WTC11 (cell line): ENCODE measurements at regions not wholly inside any gene's neighbourhood (a gene's known extent, or its start where the extent isn't known, plus 50 kb on each side); places are given as distances from the start of the nearest gene placed in this dataset.

Source experiments
- ATAC-seq: fragments of 200-7000 bp; cut with Tn5 transposase; 2 replicates; pipeline ENCODE4 v1.10.0; 2021; ENCODE audit warnings: mild to moderate bottlenecking, moderate library complexity
- CTCF ChIA-PET: fragments of 300-600 bp; sonication (Branson Sonifier 250); formaldehyde crosslinking; loops from one replicate; lab custom pipeline; 2021; ENCODE audit warnings: antibody characterized with exemption; lab: Charles Lee
- POLR2A ChIA-PET: fragments of 350-600 bp; sonication (Branson Sonifier 250); formaldehyde crosslinking; loops from one replicate; lab custom pipeline; 2021; ENCODE audit warnings: antibody characterized with exemption; lab: Charles Lee
- DNase-seq: peaks from one replicate; pipeline ENCODE4 v3.0.0; 2021; ENCODE audit warnings: low spot score
- H3K27ac Mint-ChIP-seq: 2 replicates; pipeline ENCODE4 v1.8.0; 2021; ENCODE audit warnings: mixed read lengths
- H3K27me3 Mint-ChIP-seq: 2 replicates; pipeline ENCODE4 v1.8.0; 2021; ENCODE audit warnings: low read depth, mild to moderate bottlenecking, moderate library complexity, mixed read lengths
- H3K36me3 Mint-ChIP-seq: 2 replicates; pipeline ENCODE4 v1.8.0; 2021; ENCODE audit warnings: mixed read lengths
- H3K4me1 Mint-ChIP-seq: 2 replicates; pipeline ENCODE4 v1.8.0; 2022; ENCODE audit warnings: mixed read lengths
- H3K4me3 Mint-ChIP-seq: 2 replicates; pipeline ENCODE4 v1.8.0; 2021; ENCODE audit warnings: mild to moderate bottlenecking, moderate library complexity, mixed read lengths
- H3K9me3 Mint-ChIP-seq: 2 replicates; pipeline ENCODE4 v1.8.0; 2021; ENCODE audit warnings: mixed read lengths
- CREB1 ChIP-seq: sonication (generic); formaldehyde crosslinking; IDR thresholded peaks from 2 replicates; pipeline ENCODE4 v1.8.0; 2023; ENCODE audit warnings: mild to moderate bottlenecking, missing genetic modification reagents
- FOXK1 ChIP-seq: sonication (generic); formaldehyde crosslinking; IDR thresholded peaks from 2 replicates; pipeline ENCODE4 v1.8.0; 2022; ENCODE audit warnings: mild to moderate bottlenecking, moderate library complexity, missing genetic modification reagents
- GRHL2 ChIP-seq: fragments of 250-450 bp; sonication (Bioruptor Pico); IDR thresholded peaks from 2 replicates; pipeline ENCODE4 v1.8.0; 2022; ENCODE audit warnings: mild to moderate bottlenecking, moderate library complexity; ENCODE audit not compliant: insufficient replicate concordance, severe bottlenecking
- JAZF1 ChIP-seq: fragments of 250-450 bp; sonication (Bioruptor Pico); IDR thresholded peaks from 2 replicates; pipeline ENCODE4 v1.9.0; 2021; ENCODE audit warnings: moderate library complexity, mild to moderate bottlenecking, inconsistent platforms
- KAT7 ChIP-seq: sonication (generic); formaldehyde crosslinking; IDR thresholded peaks from 2 replicates; pipeline ENCODE4 v1.8.1; 2023; ENCODE audit warnings: missing genetic modification reagents, mild to moderate bottlenecking, borderline replicate concordance
- NFATC4 ChIP-seq: fragments of 250-450 bp; sonication (Bioruptor Pico); IDR thresholded peaks from 2 replicates; pipeline ENCODE4 v1.9.0; 2021; ENCODE audit warnings: mild to moderate bottlenecking
- NFE2L1 ChIP-seq: sonication (generic); formaldehyde crosslinking; IDR thresholded peaks from 2 replicates; pipeline ENCODE4 v1.8.1; 2023; ENCODE audit warnings: missing genetic modification reagents
- NR1H2 ChIP-seq: sonication (generic); formaldehyde crosslinking; IDR thresholded peaks from 2 replicates; pipeline ENCODE4 v1.9.0; 2021; ENCODE audit warnings: mild to moderate bottlenecking, moderate library complexity, missing genetic modification reagents
- RELA ChIP-seq: sonication (generic); formaldehyde crosslinking; IDR thresholded peaks from 2 replicates; pipeline ENCODE4 v1.8.1; 2022; ENCODE audit warnings: missing genetic modification reagents, mild to moderate bottlenecking, borderline replicate concordance
- SOX15 ChIP-seq: fragments of 250-450 bp; sonication (Bioruptor Pico); IDR thresholded peaks from 2 replicates; pipeline ENCODE4 v1.9.0; 2021; ENCODE audit warnings: mild to moderate bottlenecking
- TP53 ChIP-seq: sonication (generic); formaldehyde crosslinking; IDR thresholded peaks from 2 replicates; pipeline ENCODE4 v1.8.1; 2023; ENCODE audit warnings: mild to moderate bottlenecking, missing genetic modification reagents
- ZBTB21 ChIP-seq: sonication (generic); formaldehyde crosslinking; IDR thresholded peaks from 2 replicates; pipeline ENCODE4 v1.8.1; 2023; ENCODE audit warnings: mild to moderate bottlenecking, missing genetic modification reagents, borderline replicate concordance
- ZNF219 ChIP-seq: sonication (generic); formaldehyde crosslinking; IDR thresholded peaks from 2 replicates; pipeline ENCODE4 v1.8.0; 2023; ENCODE audit warnings: missing genetic modification reagents, mild to moderate bottlenecking, borderline replicate concordance
- ZNF232 ChIP-seq: sonication (generic); formaldehyde crosslinking; IDR thresholded peaks from 2 replicates; pipeline ENCODE4 v1.8.0; 2022; ENCODE audit warnings: mild to moderate bottlenecking, missing genetic modification reagents
- ZNF317 ChIP-seq: sonication (generic); formaldehyde crosslinking; IDR thresholded peaks from 2 replicates; pipeline ENCODE4 v1.8.1; 2023; ENCODE audit warnings: low read depth, mild to moderate bottlenecking, moderate library complexity, missing genetic modification reagents, borderline replicate concordance
- ZNF671 ChIP-seq: fragments of 250-450 bp; sonication (Bioruptor Pico); IDR thresholded peaks from 2 replicates; pipeline ENCODE4 v1.8.0; 2021; ENCODE audit warnings: mild to moderate bottlenecking
- TF ChIP-seq, protein P1 (sequence below): sonication (generic); formaldehyde crosslinking; IDR thresholded peaks from 2 replicates; pipeline ENCODE4 v1.8.1; 2022; ENCODE audit warnings: missing genetic modification reagents, borderline replicate concordance
- TF ChIP-seq, protein P2 (sequence below): sonication (generic); formaldehyde crosslinking; IDR thresholded peaks from 2 replicates; pipeline ENCODE4 v1.8.0; 2022; ENCODE audit warnings: mild to moderate bottlenecking, missing genetic modification reagents
- TF ChIP-seq, protein P3 (sequence below): sonication (generic); formaldehyde crosslinking; IDR thresholded peaks from 2 replicates; pipeline ENCODE4 v1.8.0; 2023; ENCODE audit warnings: missing genetic modification reagents
- TF ChIP-seq, protein P4 (sequence below): sonication (generic); formaldehyde crosslinking; IDR thresholded peaks from 2 replicates; pipeline ENCODE4 v1.8.1; 2022; ENCODE audit warnings: mild to moderate bottlenecking, moderate library complexity, missing genetic modification reagents
- TF ChIP-seq, protein P5 (sequence below): sonication (generic); formaldehyde crosslinking; IDR thresholded peaks from 2 replicates; pipeline ENCODE4 v1.8.1; 2023; ENCODE audit warnings: mild to moderate bottlenecking, missing genetic modification reagents, moderate library complexity
- TF ChIP-seq, protein P6 (sequence below): sonication (generic); formaldehyde crosslinking; IDR thresholded peaks from 2 replicates; pipeline ENCODE4 v1.8.0; 2022; ENCODE audit warnings: mild to moderate bottlenecking, missing genetic modification reagents
- TF ChIP-seq, protein P7 (sequence below): fragments of 250-450 bp; sonication (Bioruptor Pico); IDR thresholded peaks from 2 replicates; pipeline ENCODE4 v1.9.0; 2021; ENCODE audit warnings: mild to moderate bottlenecking

DNA sequence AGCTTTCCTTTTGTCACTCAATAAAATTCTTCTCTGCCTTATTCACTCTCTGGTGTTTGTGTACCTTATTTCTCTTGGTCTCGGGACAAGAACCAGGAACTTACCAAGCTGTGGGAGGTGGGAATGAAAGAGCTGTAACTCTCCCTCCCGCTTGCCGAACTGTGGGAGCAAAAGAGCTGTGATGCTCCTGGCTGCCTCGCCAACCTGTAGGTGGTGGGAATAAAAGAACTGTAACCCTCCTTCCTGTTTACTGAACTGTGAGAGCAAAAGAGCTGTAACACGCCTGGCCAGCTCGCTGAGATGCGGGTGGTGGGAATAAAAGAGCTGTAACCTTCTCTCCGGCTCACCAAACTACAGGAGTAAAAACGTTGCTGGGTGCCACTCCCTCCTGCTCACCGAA lies 314.1 kb upstream of the LRIG3 start (continued):
- no peak for TF ChIP-seq ZBTB21
- TF ChIP-seq, protein P1, sequence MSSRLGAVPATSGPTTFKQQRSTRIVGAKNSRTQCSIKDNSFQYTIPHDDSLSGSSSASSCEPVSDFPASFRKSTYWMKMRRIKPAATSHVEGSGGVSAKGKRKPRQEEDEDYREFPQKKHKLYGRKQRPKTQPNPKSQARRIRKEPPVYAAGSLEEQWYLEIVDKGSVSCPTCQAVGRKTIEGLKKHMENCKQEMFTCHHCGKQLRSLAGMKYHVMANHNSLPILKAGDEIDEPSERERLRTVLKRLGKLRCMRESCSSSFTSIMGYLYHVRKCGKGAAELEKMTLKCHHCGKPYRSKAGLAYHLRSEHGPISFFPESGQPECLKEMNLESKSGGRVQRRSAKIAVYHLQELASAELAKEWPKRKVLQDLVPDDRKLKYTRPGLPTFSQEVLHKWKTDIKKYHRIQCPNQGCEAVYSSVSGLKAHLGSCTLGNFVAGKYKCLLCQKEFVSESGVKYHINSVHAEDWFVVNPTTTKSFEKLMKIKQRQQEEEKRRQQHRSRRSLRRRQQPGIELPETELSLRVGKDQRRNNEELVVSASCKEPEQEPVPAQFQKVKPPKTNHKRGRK (CRISPR knock-in tag), result no peak
- TF ChIP-seq, protein P2, sequence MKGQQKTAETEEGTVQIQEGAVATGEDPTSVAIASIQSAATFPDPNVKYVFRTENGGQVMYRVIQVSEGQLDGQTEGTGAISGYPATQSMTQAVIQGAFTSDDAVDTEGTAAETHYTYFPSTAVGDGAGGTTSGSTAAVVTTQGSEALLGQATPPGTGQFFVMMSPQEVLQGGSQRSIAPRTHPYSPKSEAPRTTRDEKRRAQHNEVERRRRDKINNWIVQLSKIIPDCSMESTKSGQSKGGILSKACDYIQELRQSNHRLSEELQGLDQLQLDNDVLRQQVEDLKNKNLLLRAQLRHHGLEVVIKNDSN (CRISPR knock-in tag), result no peak
- no peak for TF ChIP-seq TP53 (CRISPR knock-in tag)
- no peak for TF ChIP-seq NR1H2

DNA sequence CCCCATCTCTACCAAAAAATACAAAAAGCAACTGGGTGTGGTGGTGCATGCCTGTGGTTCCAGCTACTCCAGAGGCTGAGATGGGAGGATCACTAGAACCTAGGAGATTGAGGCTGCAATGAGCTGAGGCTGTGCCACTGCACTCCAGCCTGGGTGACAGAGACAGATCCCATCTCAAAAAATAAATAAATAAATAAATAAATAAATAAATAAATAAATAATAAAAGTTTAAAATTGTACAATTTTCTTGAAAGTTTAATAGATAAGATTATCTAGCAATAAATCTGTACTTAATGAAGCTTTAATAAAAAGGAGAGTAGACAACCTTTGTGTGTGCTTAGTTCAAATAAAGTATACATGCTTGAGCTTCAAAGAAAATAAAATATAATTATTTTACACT lies 310.0 kb upstream of the LRIG3 start:
- POLR2A ChIA-PET, result no interaction called here

DNA sequence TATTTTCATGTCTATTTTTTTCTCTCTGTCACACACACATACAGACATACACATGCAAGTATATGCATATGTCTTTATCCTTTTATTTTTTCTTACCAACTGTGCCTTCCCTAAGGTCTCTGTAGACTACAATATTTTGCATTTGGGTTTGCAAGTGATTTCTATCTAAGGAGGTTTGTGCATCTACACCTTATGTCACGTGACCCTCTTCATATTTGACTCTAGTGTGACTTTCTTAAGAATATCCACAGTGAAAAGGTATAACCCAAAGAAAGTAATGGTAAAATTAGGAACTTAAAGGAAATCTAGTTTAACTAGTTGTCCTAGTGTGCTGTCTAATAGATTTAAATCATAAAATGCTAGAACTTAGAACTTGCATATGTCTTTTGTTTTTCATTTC lies 298.8 kb upstream of the LRIG3 start:
- no peak overlapping the region for H3K4me3 Mint-ChIP-seq
- H3K36me3 Mint-ChIP-seq, result peaks cover 4% of the 10 kb centered on the region; the same call in 1 of the 2 replicates
- ChIA-PET POLR2A (no interaction called here), CTCF (interaction anchor here (0.9 kb wide), 1 partner anchor 24 kb away, joined by 5 read pairs; no protein-coding TSS in a partner anchor)
- peaks cover 14% of the 10 kb centered on the region for H3K4me1 Mint-ChIP-seq
- H3K9me3 Mint-ChIP-seq, result peaks cover 10% of the 10 kb centered on the region
- ATAC-seq (no peak), DNase-seq (no peak)
- H3K27me3 Mint-ChIP-seq, result no peaks in the 10 kb centered on the region; the same call in 1 of the 2 replicates
- H3K27ac Mint-ChIP-seq, result no peak overlapping the region
- TF ChIP-seq SOX15 (CRISPR knock-in tag) (no peak), ZNF671 (CRISPR knock-in tag) (no peak), CREB1 (CRISPR knock-in tag) (no peak)
- TF ChIP-seq, protein P3, sequence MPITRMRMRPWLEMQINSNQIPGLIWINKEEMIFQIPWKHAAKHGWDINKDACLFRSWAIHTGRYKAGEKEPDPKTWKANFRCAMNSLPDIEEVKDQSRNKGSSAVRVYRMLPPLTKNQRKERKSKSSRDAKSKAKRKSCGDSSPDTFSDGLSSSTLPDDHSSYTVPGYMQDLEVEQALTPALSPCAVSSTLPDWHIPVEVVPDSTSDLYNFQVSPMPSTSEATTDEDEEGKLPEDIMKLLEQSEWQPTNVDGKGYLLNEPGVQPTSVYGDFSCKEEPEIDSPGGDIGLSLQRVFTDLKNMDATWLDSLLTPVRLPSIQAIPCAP (CRISPR knock-in tag), result no peak
- TF ChIP-seq, protein P1 (CRISPR knock-in tag), result no peak

More for the DNA sequence above, 310.0 kb upstream of the LRIG3 start:
- Mint-ChIP-seq H3K9me3 (peaks cover 34% of the 10 kb centered on the region), H3K4me3 (no peak overlapping the region), H3K4me1 (peaks cover 9% of the 10 kb centered on the region; the same call in 1 of the 2 replicates), H3K27me3 (no peaks in the 10 kb centered on the region; the same call in 1 of the 2 replicates), H3K27ac (no peak overlapping the region), H3K36me3 (peaks cover 22% of the 10 kb centered on the region)
- CTCF ChIA-PET, result interaction anchor here (1.1 kb wide), 1 partner anchor 80 kb away, joined by 4 read pairs; no protein-coding TSS in a partner anchor
- TF ChIP-seq NFATC4 (CRISPR knock-in tag), result no peak
- TF ChIP-seq ZNF317, result no peak
- TF ChIP-seq, protein P4, sequence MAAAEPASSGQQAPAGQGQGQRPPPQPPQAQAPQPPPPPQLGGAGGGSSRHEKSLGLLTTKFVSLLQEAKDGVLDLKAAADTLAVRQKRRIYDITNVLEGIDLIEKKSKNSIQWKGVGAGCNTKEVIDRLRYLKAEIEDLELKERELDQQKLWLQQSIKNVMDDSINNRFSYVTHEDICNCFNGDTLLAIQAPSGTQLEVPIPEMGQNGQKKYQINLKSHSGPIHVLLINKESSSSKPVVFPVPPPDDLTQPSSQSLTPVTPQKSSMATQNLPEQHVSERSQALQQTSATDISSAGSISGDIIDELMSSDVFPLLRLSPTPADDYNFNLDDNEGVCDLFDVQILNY (CRISPR knock-in tag), result no peak
- no peak for TF ChIP-seq NR1H2
- no peak for TF ChIP-seq ZNF232 (CRISPR knock-in tag)
- TF ChIP-seq RELA (CRISPR knock-in tag), result no peak
- TF ChIP-seq FOXK1 (CRISPR knock-in tag), result no peak
- no peak for TF ChIP-seq NFE2L1 (CRISPR knock-in tag)
- TF ChIP-seq, protein P5, sequence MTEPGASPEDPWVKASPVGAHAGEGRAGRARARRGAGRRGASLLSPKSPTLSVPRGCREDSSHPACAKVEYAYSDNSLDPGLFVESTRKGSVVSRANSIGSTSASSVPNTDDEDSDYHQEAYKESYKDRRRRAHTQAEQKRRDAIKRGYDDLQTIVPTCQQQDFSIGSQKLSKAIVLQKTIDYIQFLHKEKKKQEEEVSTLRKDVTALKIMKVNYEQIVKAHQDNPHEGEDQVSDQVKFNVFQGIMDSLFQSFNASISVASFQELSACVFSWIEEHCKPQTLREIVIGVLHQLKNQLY, result no peak
- TF ChIP-seq, protein P6, sequence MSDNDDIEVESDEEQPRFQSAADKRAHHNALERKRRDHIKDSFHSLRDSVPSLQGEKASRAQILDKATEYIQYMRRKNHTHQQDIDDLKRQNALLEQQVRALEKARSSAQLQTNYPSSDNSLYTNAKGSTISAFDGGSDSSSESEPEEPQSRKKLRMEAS (CRISPR knock-in tag), result no peak
- TF ChIP-seq KAT7 (CRISPR knock-in tag), result no peak
- TF ChIP-seq ZNF219 (CRISPR knock-in tag), result no peak
- no peak for TF ChIP-seq GRHL2
- TF ChIP-seq, protein P3 (CRISPR knock-in tag), result no peak
- TF ChIP-seq, protein P7, sequence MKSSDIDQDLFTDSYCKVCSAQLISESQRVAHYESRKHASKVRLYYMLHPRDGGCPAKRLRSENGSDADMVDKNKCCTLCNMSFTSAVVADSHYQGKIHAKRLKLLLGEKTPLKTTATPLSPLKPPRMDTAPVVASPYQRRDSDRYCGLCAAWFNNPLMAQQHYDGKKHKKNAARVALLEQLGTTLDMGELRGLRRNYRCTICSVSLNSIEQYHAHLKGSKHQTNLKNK (CRISPR knock-in tag), result no peak
- no peak for TF ChIP-seq JAZF1
- no peak for DNase-seq
- ATAC-seq, result no peak
